ENCODE measurements at regions not wholly inside any gene's neighbourhood (a gene's known extent, or its start where the extent isn't known, plus 50 kb on each side); places are given as distances from the start of the nearest gene placed in this dataset.

GRCh38 chr4:147327322-147327721 is 153.6 kb upstream of the EDNRA start:
- intact Hi-C loops (cut with micrococcal nuclease) = no loop called here
- Mint-ChIP-seq H3K27ac (no peak overlapping the region), H3K36me3 (ENCODE audit: low read depth) (no peaks in the 10 kb centered on the region), H3K27me3 (no peaks in the 10 kb centered on the region), H3K9me3 (no peaks in the 10 kb centered on the region), H3K4me3 (no peak overlapping the region), H3K4me1 (no peaks in the 10 kb centered on the region)
- TF ChIP-seq, protein P1, sequence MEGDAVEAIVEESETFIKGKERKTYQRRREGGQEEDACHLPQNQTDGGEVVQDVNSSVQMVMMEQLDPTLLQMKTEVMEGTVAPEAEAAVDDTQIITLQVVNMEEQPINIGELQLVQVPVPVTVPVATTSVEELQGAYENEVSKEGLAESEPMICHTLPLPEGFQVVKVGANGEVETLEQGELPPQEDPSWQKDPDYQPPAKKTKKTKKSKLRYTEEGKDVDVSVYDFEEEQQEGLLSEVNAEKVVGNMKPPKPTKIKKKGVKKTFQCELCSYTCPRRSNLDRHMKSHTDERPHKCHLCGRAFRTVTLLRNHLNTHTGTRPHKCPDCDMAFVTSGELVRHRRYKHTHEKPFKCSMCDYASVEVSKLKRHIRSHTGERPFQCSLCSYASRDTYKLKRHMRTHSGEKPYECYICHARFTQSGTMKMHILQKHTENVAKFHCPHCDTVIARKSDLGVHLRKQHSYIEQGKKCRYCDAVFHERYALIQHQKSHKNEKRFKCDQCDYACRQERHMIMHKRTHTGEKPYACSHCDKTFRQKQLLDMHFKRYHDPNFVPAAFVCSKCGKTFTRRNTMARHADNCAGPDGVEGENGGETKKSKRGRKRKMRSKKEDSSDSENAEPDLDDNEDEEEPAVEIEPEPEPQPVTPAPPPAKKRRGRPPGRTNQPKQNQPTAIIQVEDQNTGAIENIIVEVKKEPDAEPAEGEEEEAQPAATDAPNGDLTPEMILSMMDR (IDR thresholded peaks at IDR 0.05) = no peak
- ATAC-seq (ENCODE audit: low read depth) = no peak
- no peak for DNase-seq
- POLR2A ChIA-PET = no interaction called here
- CTCF ChIA-PET = no interaction called here

GRCh38 chr4:147328189-147328588 is 152.7 kb upstream of the EDNRA start:
- TF ChIP-seq, protein P1 (IDR thresholded peaks at IDR 0.05) = no peak
- H3K9me3 Mint-ChIP-seq = no peaks in the 10 kb centered on the region
- ChIA-PET CTCF (no interaction called here), POLR2A (no interaction called here)
- ATAC-seq (ENCODE audit: low read depth) (no peak), DNase-seq (no peak)
- intact Hi-C loops (cut with micrococcal nuclease) = no loop called here
- H3K27me3 Mint-ChIP-seq = no peaks in the 10 kb centered on the region
- no peak overlapping the region for H3K27ac Mint-ChIP-seq
- no peaks in the 10 kb centered on the region for H3K4me1 Mint-ChIP-seq
- no peak overlapping the region for H3K4me3 Mint-ChIP-seq
- H3K36me3 Mint-ChIP-seq (ENCODE audit: low read depth) = no peaks in the 10 kb centered on the region

- Mint-ChIP-seq H3K4me3 (no peak overlapping the region), H3K36me3 (ENCODE audit: low read depth) (no peaks in the 10 kb centered on the region), H3K27me3 (no peaks in the 10 kb centered on the region), H3K9me3 (no peaks in the 10 kb centered on the region), H3K27ac (no peak overlapping the region), H3K4me1 (no peaks in the 10 kb centered on the region)
- TF ChIP-seq, protein P1 (IDR thresholded peaks at IDR 0.05) = no peak
- DNase-seq (no peak), ATAC-seq (ENCODE audit: low read depth) (no peak)
- ChIA-PET POLR2A (no interaction called here), CTCF (no interaction called here)
- intact Hi-C loops (cut with micrococcal nuclease) = no loop called here
These were observed 152.0 kb upstream of the EDNRA start for GRCh38 chr4:147328756-147329446.

DNA sequence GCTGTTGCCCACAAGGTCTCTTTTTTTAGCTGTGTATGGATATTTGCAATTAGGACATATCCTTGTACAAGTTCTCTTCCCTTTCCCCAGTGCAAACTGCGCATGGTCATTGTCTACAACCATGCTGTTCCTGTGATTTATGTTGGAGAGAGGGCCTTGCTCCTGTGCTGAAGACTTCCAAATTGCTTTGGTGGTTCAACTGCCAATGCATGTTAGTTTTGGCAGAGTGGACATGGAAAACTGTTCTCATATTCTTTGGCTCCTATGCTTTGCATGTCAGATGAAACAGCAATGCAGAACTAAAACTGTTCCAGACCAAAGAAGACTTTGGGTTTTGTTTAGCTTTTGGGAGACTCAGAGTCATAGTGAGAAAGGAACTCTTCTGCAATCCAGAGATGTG is 148.8 kb upstream of the EDNRA start:
- no peak overlapping the region for H3K27ac Mint-ChIP-seq
- H3K36me3 Mint-ChIP-seq (ENCODE audit: low read depth) = no peaks in the 10 kb centered on the region
- no peaks in the 10 kb centered on the region for H3K4me1 Mint-ChIP-seq
- H3K27me3 Mint-ChIP-seq = no peaks in the 10 kb centered on the region
- CTCF ChIA-PET = no interaction called here
- POLR2A ChIA-PET = no interaction called here
- intact Hi-C loops (cut with micrococcal nuclease) = no loop called here
- H3K9me3 Mint-ChIP-seq = no peaks in the 10 kb centered on the region
- TF ChIP-seq, protein P1 (IDR thresholded peaks at IDR 0.05) = no peak
- ATAC-seq (ENCODE audit: low read depth) = no peak
- no peak overlapping the region for H3K4me3 Mint-ChIP-seq
- no peak for DNase-seq

GRCh38 chr4:147334478-147334877 is 146.4 kb upstream of the EDNRA start:
- TF ChIP-seq, protein P1 (IDR thresholded peaks at IDR 0.05) = no peak
- H3K9me3 Mint-ChIP-seq = no peaks in the 10 kb centered on the region
- no peaks in the 10 kb centered on the region for H3K36me3 Mint-ChIP-seq (ENCODE audit: low read depth)
- POLR2A ChIA-PET = no interaction called here
- CTCF ChIA-PET = no interaction called here
- no peaks in the 10 kb centered on the region for H3K27me3 Mint-ChIP-seq
- intact Hi-C loops (cut with micrococcal nuclease) = no loop called here
- ATAC-seq (ENCODE audit: low read depth) (no peak), DNase-seq (no peak)
- H3K27ac Mint-ChIP-seq = no peak overlapping the region
- no peaks in the 10 kb centered on the region for H3K4me1 Mint-ChIP-seq
- no peak overlapping the region for H3K4me3 Mint-ChIP-seq
